ENCODE measurements at regions not wholly inside any gene's neighbourhood (a gene's known extent, or its start where the extent isn't known, plus 50 kb on each side); places are given as distances from the start of the nearest gene placed in this dataset.

DNA sequence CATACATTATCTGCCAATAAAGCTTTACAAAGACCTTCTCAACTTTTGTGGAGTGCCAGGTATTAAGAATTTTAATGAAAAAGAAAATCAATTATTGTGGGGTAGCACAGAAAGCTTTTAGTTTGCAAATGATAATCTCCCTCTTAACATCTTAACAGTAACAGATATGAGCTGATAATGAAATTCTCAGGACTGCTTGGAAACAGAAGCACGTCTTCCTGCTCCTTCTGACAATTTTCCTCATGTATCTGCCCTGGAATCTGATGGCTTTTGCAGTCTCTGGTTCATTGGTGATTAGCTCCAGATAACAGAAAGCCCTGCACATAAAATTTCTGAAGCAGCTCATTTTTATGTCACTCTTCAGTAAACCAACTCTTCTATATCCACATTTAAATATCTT is 432.4 kb upstream of the PDZRN3 start (continued):
- TF ChIP-seq NFYB (IDR thresholded peaks at IDR 0.05; ENCODE audit: insufficient read depth, low read depth, low read length): no peak
- TF ChIP-seq, protein P1, sequence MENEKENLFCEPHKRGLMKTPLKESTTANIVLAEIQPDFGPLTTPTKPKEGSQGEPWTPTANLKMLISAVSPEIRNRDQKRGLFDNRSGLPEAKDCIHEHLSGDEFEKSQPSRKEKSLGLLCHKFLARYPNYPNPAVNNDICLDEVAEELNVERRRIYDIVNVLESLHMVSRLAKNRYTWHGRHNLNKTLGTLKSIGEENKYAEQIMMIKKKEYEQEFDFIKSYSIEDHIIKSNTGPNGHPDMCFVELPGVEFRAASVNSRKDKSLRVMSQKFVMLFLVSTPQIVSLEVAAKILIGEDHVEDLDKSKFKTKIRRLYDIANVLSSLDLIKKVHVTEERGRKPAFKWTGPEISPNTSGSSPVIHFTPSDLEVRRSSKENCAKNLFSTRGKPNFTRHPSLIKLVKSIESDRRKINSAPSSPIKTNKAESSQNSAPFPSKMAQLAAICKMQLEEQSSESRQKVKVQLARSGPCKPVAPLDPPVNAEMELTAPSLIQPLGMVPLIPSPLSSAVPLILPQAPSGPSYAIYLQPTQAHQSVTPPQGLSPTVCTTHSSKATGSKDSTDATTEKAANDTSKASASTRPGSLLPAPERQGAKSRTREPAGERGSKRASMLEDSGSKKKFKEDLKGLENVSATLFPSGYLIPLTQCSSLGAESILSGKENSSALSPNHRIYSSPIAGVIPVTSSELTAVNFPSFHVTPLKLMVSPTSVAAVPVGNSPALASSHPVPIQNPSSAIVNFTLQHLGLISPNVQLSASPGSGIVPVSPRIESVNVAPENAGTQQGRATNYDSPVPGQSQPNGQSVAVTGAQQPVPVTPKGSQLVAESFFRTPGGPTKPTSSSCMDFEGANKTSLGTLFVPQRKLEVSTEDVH (IDR thresholded peaks at IDR 0.05; ENCODE audit: low read depth, partially characterized antibody): no peak

DNA sequence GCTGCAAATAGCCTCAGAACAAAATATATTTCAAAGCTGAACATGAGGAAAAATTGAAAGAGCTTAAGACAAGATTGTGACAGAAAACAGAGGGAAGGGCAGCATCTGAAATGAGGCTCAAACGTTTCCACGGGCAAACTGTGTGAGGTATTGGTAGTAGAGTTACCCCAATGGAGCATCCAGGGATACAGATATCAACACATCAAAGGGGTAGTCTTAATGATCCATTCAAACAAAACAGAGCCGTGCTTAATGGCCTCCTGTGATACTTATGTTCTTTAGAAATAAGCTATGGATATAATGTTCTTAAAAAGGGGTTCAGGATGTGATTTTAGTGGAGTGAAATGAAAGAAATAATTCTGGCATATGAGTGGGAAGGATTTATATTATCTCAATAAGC is 430.3 kb upstream of the PDZRN3 start:
- Histone ChIP-seq H3K36me3 (ENCODE audit: control insufficient read depth in 2 of 2, insufficient read depth in 2 of 2, low read length in 1 of 2) (no peaks in the 10 kb centered on the region), H3K9ac (ENCODE audit: control insufficient read depth, insufficient read depth, low read length) (no peak overlapping the region), H4K20me1 (ENCODE audit: control insufficient read depth, insufficient read depth) (no peaks in the 10 kb centered on the region), H3K4me3 (no peak overlapping the region), H3K27me3 (replicated peaks in 1 of 2; ENCODE audit: control insufficient read depth in 2 of 2, insufficient read depth in 2 of 2, low read length in 1 of 2) (no peaks in the 10 kb centered on the region), H3K4me1 (ENCODE audit: control insufficient read depth, insufficient read depth, low read length) (no peaks in the 10 kb centered on the region), H3K27ac (ENCODE audit: control insufficient read depth, insufficient read depth) (no peak overlapping the region), H2AFZ (ENCODE audit: control insufficient read depth, low read depth, low read length) (no peak overlapping the region), H3K79me2 (ENCODE audit: control insufficient read depth, insufficient read depth, low read length) (no peaks in the 10 kb centered on the region), H3K9me3 (replicated peaks; ENCODE audit: control insufficient read depth, insufficient read depth, low read length) (no peaks in the 10 kb centered on the region), H3K4me2 (ENCODE audit: control insufficient read depth, insufficient read depth) (no peak overlapping the region)
- ChIA-PET POLR2A (no interaction called here), CTCF (no interaction called here), RAD21 (ENCODE audit: unreplicated experiment) (no interaction called here), SMC1A (ENCODE audit: uncharacterized antibody, unreplicated experiment) (interaction anchor here (1.4 kb wide), 1 partner anchor 9 kb away, joined by 3 read pairs; no protein-coding TSS in a partner anchor)
- DNase-seq (ENCODE audit: low read depth, low spot score): no peak
- no peak for ATAC-seq
- intact Hi-C loops (cut with micrococcal nuclease; ENCODE audit: unreplicated experiment) (no loop called here), in situ Hi-C loops (cut with MboI) (no loop called here)
- 2% methylated on average over 3 of the region's 3 CpGs for WGBS (ENCODE audit: insufficient coverage, insufficient replicate concordance, low lambda C conversion rate, missing lambda C conversion rate)
- FAIRE-seq: no peak
- TF ChIP-seq, protein P1 (IDR thresholded peaks at IDR 0.05; ENCODE audit: low read depth, partially characterized antibody): no peak
- BruUV-seq (replicated peaks): no TSS peak

Measured in GM12878 (cell line).